Uterus (tissue), 2 donors: ENCODE measurements at regions not wholly inside any gene's neighbourhood (a gene's known extent, or its start where the extent isn't known, plus 50 kb on each side); places are given as distances from the start of the nearest gene placed in this dataset.

Experiments used
- CTCF ChIP-seq, 4 experiments: fragments of 200-600 bp in 2 of 4; fragments of 450-650 bp in 2 of 4; sonication (generic) in 2 of 4; IDR thresholded peaks; one replicate each; pipeline ENCODE4 v1.5.1; 2016 to 2019; ENCODE audit warnings: antibody characterized with exemption in 4 of 4, mild to moderate bottlenecking in 2 of 4, moderate library complexity in 1 of 4
- POLR2A ChIP-seq, 2 donors: fragments of 450-650 bp; IDR thresholded peaks; one replicate each; pipeline ENCODE4 v1.6.1; 2016; ENCODE audit warnings: antibody characterized with exemption in 2 of 2, mild to moderate bottlenecking in 1 of 2, moderate library complexity in 1 of 2

GRCh38 chr9:126107693-126108092, 218.9 kb upstream of the MVB12B start:
- TF ChIP-seq CTCF (IDR thresholded peaks at IDR 0.05) = no peak
- no peak for TF ChIP-seq POLR2A (IDR thresholded peaks at IDR 0.05)
